ENCODE measurements at regions not wholly inside any gene's neighbourhood (a gene's known extent, or its start where the extent isn't known, plus 50 kb on each side); places are given as distances from the start of the nearest gene placed in this dataset.

DNA sequence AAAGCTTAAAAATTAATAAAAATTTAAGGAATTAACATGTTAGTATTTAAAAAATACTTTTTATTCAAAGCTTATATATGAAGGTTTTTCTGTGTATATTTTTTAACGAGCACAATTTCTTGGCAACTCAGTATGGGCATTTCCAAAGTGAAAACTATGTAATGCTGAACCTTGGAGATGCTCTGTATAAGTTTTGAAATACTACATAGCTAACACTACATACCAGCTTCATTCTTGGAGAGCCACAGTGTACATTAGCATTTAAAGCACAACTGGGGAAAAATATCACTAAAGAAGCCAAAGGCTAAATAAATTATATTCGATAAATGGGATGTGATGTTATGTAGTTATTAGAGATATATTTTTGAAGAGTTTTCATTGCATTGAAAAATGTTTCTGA, 446.5 kb downstream of the CCDC85A start:
- Histone ChIP-seq H3K4me3 (ENCODE audit: low read depth in 2 of 2, low read length in 2 of 2) (no peak overlapping the region), H3K27ac (ENCODE audit: low read length) (no peak overlapping the region), H3K36me3 (ENCODE audit: control insufficient read depth, insufficient read depth, low read length) (no peaks in the 10 kb centered on the region), H3K4me1 (ENCODE audit: control insufficient read depth, insufficient read depth, low read length) (no peaks in the 10 kb centered on the region), H3K9me3 (ENCODE audit: control insufficient read depth, insufficient read depth, low read depth, low read length) (no peaks in the 10 kb centered on the region), H3K27me3 (ENCODE audit: control insufficient read depth, insufficient read depth, low read length) (no peaks in the 10 kb centered on the region)
- in situ Hi-C loops (cut with HindIII; ENCODE audit: low pct_unique_long_range_greater_than_20kb, low sequenced_read_pairs) = no loop called here
- no TSS peak for BruUV-seq (replicated peaks)
- no peak for ATAC-seq
- intact Hi-C loops (cut with micrococcal nuclease; ENCODE audit: unreplicated experiment) = no loop called here
- POLR2A ChIA-PET = no interaction called here
- DNase-seq (ENCODE audit: low read depth, low spot score) = no peak
- TF ChIP-seq, protein P1, sequence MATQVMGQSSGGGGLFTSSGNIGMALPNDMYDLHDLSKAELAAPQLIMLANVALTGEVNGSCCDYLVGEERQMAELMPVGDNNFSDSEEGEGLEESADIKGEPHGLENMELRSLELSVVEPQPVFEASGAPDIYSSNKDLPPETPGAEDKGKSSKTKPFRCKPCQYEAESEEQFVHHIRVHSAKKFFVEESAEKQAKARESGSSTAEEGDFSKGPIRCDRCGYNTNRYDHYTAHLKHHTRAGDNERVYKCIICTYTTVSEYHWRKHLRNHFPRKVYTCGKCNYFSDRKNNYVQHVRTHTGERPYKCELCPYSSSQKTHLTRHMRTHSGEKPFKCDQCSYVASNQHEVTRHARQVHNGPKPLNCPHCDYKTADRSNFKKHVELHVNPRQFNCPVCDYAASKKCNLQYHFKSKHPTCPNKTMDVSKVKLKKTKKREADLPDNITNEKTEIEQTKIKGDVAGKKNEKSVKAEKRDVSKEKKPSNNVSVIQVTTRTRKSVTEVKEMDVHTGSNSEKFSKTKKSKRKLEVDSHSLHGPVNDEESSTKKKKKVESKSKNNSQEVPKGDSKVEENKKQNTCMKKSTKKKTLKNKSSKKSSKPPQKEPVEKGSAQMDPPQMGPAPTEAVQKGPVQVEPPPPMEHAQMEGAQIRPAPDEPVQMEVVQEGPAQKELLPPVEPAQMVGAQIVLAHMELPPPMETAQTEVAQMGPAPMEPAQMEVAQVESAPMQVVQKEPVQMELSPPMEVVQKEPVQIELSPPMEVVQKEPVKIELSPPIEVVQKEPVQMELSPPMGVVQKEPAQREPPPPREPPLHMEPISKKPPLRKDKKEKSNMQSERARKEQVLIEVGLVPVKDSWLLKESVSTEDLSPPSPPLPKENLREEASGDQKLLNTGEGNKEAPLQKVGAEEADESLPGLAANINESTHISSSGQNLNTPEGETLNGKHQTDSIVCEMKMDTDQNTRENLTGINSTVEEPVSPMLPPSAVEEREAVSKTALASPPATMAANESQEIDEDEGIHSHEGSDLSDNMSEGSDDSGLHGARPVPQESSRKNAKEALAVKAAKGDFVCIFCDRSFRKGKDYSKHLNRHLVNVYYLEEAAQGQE (IDR thresholded peaks at IDR 0.05; ENCODE audit: insufficient read depth in 1 of 2, low read depth in 2 of 2, low read length in 1 of 2) = no peak
- TF ChIP-seq, protein P2, sequence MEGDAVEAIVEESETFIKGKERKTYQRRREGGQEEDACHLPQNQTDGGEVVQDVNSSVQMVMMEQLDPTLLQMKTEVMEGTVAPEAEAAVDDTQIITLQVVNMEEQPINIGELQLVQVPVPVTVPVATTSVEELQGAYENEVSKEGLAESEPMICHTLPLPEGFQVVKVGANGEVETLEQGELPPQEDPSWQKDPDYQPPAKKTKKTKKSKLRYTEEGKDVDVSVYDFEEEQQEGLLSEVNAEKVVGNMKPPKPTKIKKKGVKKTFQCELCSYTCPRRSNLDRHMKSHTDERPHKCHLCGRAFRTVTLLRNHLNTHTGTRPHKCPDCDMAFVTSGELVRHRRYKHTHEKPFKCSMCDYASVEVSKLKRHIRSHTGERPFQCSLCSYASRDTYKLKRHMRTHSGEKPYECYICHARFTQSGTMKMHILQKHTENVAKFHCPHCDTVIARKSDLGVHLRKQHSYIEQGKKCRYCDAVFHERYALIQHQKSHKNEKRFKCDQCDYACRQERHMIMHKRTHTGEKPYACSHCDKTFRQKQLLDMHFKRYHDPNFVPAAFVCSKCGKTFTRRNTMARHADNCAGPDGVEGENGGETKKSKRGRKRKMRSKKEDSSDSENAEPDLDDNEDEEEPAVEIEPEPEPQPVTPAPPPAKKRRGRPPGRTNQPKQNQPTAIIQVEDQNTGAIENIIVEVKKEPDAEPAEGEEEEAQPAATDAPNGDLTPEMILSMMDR (IDR thresholded peaks at IDR 0.05) = no peak
- TF ChIP-seq TCF7L2 (IDR thresholded peaks at IDR 0.05; ENCODE audit: low read depth, low read length) (no peak), SIN3A (IDR thresholded peaks at IDR 0.05; ENCODE audit: borderline replicate concordance, insufficient read depth, low read depth, low read length) (no peak), POLR2AphosphoS5 (IDR thresholded peaks at IDR 0.05; ENCODE audit: low read depth, low read length) (no peak)
- CTCF ChIA-PET = no interaction called here

DNA sequence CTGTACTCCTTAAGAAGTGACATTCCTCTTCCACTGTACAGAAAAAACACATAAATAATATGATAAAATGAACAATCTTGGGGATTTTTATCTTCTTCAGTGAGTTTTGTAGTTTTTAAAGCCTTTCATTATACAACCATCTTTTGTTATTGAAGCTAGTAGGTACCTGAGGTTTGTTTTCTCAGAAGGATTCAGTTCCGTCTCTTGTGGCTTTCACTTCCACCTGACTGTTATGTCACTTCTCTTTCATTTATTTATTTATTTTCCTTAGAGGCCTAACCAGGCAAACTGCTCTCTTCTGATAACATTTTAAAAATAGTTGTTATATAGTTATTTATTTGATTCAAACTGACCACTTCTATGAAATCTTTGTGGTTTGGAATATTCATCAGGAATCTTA, 464.2 kb downstream of the CCDC85A start:
- intact Hi-C loops (cut with micrococcal nuclease; ENCODE audit: unreplicated experiment) (no loop called here), in situ Hi-C loops (cut with HindIII; ENCODE audit: low pct_unique_long_range_greater_than_20kb, low sequenced_read_pairs) (no loop called here)
- Histone ChIP-seq H3K4me3 (ENCODE audit: low read depth in 2 of 2, low read length in 2 of 2) (no peak overlapping the region), H3K4me1 (ENCODE audit: control insufficient read depth, insufficient read depth, low read length) (no peaks in the 10 kb centered on the region), H3K9me3 (ENCODE audit: control insufficient read depth, insufficient read depth, low read depth, low read length) (no peaks in the 10 kb centered on the region), H3K27ac (ENCODE audit: low read length) (no peak overlapping the region), H3K27me3 (ENCODE audit: control insufficient read depth, insufficient read depth, low read length) (no peaks in the 10 kb centered on the region), H3K36me3 (ENCODE audit: control insufficient read depth, insufficient read depth, low read length) (no peaks in the 10 kb centered on the region)
- no TSS peak for BruUV-seq (replicated peaks)
- TF ChIP-seq, protein P2 (IDR thresholded peaks at IDR 0.05) = no peak
- no peak for TF ChIP-seq TCF7L2 (IDR thresholded peaks at IDR 0.05; ENCODE audit: low read depth, low read length)
- TF ChIP-seq POLR2AphosphoS5 (IDR thresholded peaks at IDR 0.05; ENCODE audit: low read depth, low read length) = no peak
- TF ChIP-seq SIN3A (IDR thresholded peaks at IDR 0.05; ENCODE audit: borderline replicate concordance, insufficient read depth, low read depth, low read length) = no peak
- TF ChIP-seq, protein P1 (IDR thresholded peaks at IDR 0.05; ENCODE audit: insufficient read depth in 1 of 2, low read depth in 2 of 2, low read length in 1 of 2) = no peak
- ChIA-PET POLR2A (no interaction called here), CTCF (no interaction called here)
- ATAC-seq (no peak), DNase-seq (ENCODE audit: low read depth, low spot score) (no peak)

Data from Panc1 (cell line).